H9 (cell line): ENCODE measurements at regions not wholly inside any gene's neighbourhood (a gene's known extent, or its start where the extent isn't known, plus 50 kb on each side); places are given as distances from the start of the nearest gene placed in this dataset.

ENCODE experiments used
- DNase-seq: peaks from one replicate; pipeline ENCODE4 v3.0.0-alpha.2; 2017
- H2AFZ ChIP-seq: one replicate; pipeline ENCODE4 v1.6.1; 2013; ENCODE audit warnings: mild to moderate bottlenecking, low read length, control low read depth, moderate library complexity
- H2AK5ac ChIP-seq: 2 replicates; pipeline ENCODE4 v1.6.1; 2013; ENCODE audit warnings: low read length, control low read depth, mixed read lengths; ENCODE audit not compliant: insufficient read length
- H2BK120ac ChIP-seq: one replicate; pipeline ENCODE4 v1.6.1; 2013; ENCODE audit warnings: low read depth, mild to moderate bottlenecking, low read length, control low read depth, inconsistent platforms; ENCODE audit not compliant: poor library complexity, severe bottlenecking
- H2BK12ac ChIP-seq: 2 replicates; pipeline ENCODE4 v1.6.1; 2013; ENCODE audit warnings: low read length, control low read depth, mixed read lengths, low read depth; ENCODE audit not compliant: insufficient read length
- H2BK15ac ChIP-seq: 2 replicates; pipeline ENCODE4 v1.6.1; 2013; ENCODE audit warnings: low read depth, low read length, control low read depth
- H2BK20ac ChIP-seq: one replicate; pipeline ENCODE4 v1.6.1; 2013; ENCODE audit warnings: low read depth, mild to moderate bottlenecking, low read length, control low read depth, inconsistent platforms; ENCODE audit not compliant: poor library complexity, severe bottlenecking
- H2BK5ac ChIP-seq: 2 replicates; pipeline ENCODE4 v1.6.1; 2013; ENCODE audit warnings: low read length, control low read depth, mixed read lengths; ENCODE audit not compliant: insufficient read length
- H3K14ac ChIP-seq: 2 replicates; pipeline ENCODE4 v1.6.1; 2013; ENCODE audit warnings: low read length, control low read depth; ENCODE audit not compliant: insufficient read depth
- H3K18ac ChIP-seq: 2 replicates; pipeline ENCODE4 v1.6.1; 2013; ENCODE audit warnings: low read depth, mild to moderate bottlenecking, mixed read lengths, low read length, control low read depth; ENCODE audit not compliant: insufficient read length
- H3K23ac ChIP-seq: 2 replicates; pipeline ENCODE4 v1.6.1; 2013; ENCODE audit warnings: low read length, control low read depth, mixed read lengths, low read depth; ENCODE audit not compliant: insufficient read length
- H3K23me2 ChIP-seq: 2 replicates; pipeline ENCODE4 v1.6.1; 2013; ENCODE audit warnings: low read depth, mild to moderate bottlenecking, mixed read lengths, low read length, control low read depth; ENCODE audit not compliant: insufficient read length, poor library complexity, severe bottlenecking
- H3K27ac ChIP-seq: 2 replicates; pipeline ENCODE4 v1.5.1; 2013; ENCODE audit warnings: low read length, control low read depth, mixed read lengths, low read depth; ENCODE audit not compliant: insufficient read length
- H3K27me3 ChIP-seq: 2 replicates; pipeline ENCODE4 v1.6.1; 2013; ENCODE audit warnings: low read length, control low read depth, inconsistent platforms; ENCODE audit not compliant: insufficient read depth
- H3K4ac ChIP-seq: 2 replicates; pipeline ENCODE4 v1.6.1; 2013; ENCODE audit warnings: low read depth, mild to moderate bottlenecking, control low read depth, inconsistent platforms, low read length, moderate library complexity
- H3K4me1 ChIP-seq: 2 replicates; pipeline ENCODE4 v1.6.1; 2013; ENCODE audit warnings: low read length, control low read depth, inconsistent platforms; ENCODE audit not compliant: insufficient read depth
- H3K4me2 ChIP-seq: 2 replicates; pipeline ENCODE4 v1.6.1; 2013; ENCODE audit warnings: low read length, control low read depth, mixed read lengths; ENCODE audit not compliant: insufficient read length, insufficient read depth
- H3K56ac ChIP-seq: 2 replicates; pipeline ENCODE4 v1.6.1; 2013; ENCODE audit warnings: low read depth, mild to moderate bottlenecking, mixed read lengths, low read length, control low read depth; ENCODE audit not compliant: insufficient read length
- H3K79me1 ChIP-seq: 2 replicates; pipeline ENCODE4 v1.6.1; 2013; ENCODE audit warnings: low read depth, mild to moderate bottlenecking, moderate library complexity, low read length, control low read depth, inconsistent platforms; ENCODE audit not compliant: insufficient read depth, poor library complexity, severe bottlenecking
- H3K79me2 ChIP-seq: 2 replicates; pipeline ENCODE4 v1.6.1; 2013; ENCODE audit warnings: low read length, control low read depth, inconsistent platforms; ENCODE audit not compliant: insufficient read depth
- H3K9ac ChIP-seq: 2 replicates; pipeline ENCODE4 v1.6.1; 2013; ENCODE audit warnings: low read length, control low read depth, mixed read lengths; ENCODE audit not compliant: insufficient read length; ENCODE audit errors: extremely low read depth
- H3K9me3 ChIP-seq: one replicate; pipeline ENCODE4 v1.6.1; 2013; ENCODE audit warnings: low read depth, low read length, inconsistent platforms; ENCODE audit not compliant: control insufficient read depth
- H3T11ph ChIP-seq: one replicate; pipeline ENCODE4 v1.6.1; 2013; ENCODE audit warnings: mild to moderate bottlenecking, low read length, control low read depth, inconsistent platforms
- H4K20me1 ChIP-seq: one replicate; pipeline ENCODE4 v1.6.1; 2013; ENCODE audit not compliant: control insufficient read depth, insufficient read length, insufficient read depth
- H4K5ac ChIP-seq: 2 replicates; pipeline ENCODE4 v1.6.1; 2013; ENCODE audit warnings: low read depth, mild to moderate bottlenecking, mixed read lengths, low read length, control low read depth; ENCODE audit not compliant: insufficient read length
- H4K8ac ChIP-seq: replicated peaks from 2 replicates; pipeline ENCODE4 v1.6.1; 2013; ENCODE audit warnings: low read length, control low read depth, mixed read lengths, low read depth; ENCODE audit not compliant: insufficient read length
- H4K91ac ChIP-seq: 2 replicates; pipeline ENCODE4 v1.6.1; 2013; ENCODE audit warnings: low read depth, mild to moderate bottlenecking, moderate library complexity, mixed read lengths, low read length, control low read depth; ENCODE audit not compliant: insufficient read length
- H3K27ac Mint-ChIP-seq, 3 experiments: 2 replicates in 2 of 3; 3 replicates in 1 of 3; pipeline ENCODE4 v1.8.0; 2020 to 2021; ENCODE audit warnings: mixed read lengths in 3 of 3, mild to moderate bottlenecking in 1 of 3, moderate library complexity in 1 of 3
- H3K27me3 Mint-ChIP-seq: 2 replicates; pipeline ENCODE4 v1.8.0; 2021; ENCODE audit warnings: low read depth, mild to moderate bottlenecking, moderate library complexity, mixed read lengths
- H3K36me3 Mint-ChIP-seq, 3 experiments: 2 replicates in 2 of 3; 3 replicates in 1 of 3; pipeline ENCODE4 v1.8.0; 2020 to 2021; ENCODE audit warnings: low read depth in 3 of 3, mixed read lengths in 3 of 3; ENCODE audit not compliant: insufficient read depth in 1 of 3
- H3K4me1 Mint-ChIP-seq, 2 experiments: 2 replicates each; pipeline ENCODE4 v1.8.0; 2020; ENCODE audit warnings: mixed read lengths in 2 of 2
- H3K4me3 Mint-ChIP-seq, 2 experiments: 2 replicates in 1 of 2; 3 replicates in 1 of 2; pipeline ENCODE4 v1.8.0; 2020 to 2021; ENCODE audit warnings: mild to moderate bottlenecking in 2 of 2, mixed read lengths in 2 of 2, moderate library complexity in 1 of 2
- H3K9me3 Mint-ChIP-seq, 2 experiments: 2 replicates in 1 of 2; 3 replicates in 1 of 2; pipeline ENCODE4 v1.8.0; 2020; ENCODE audit warnings: mild to moderate bottlenecking in 2 of 2, mixed read lengths in 2 of 2, moderate library complexity in 1 of 2
- CTCF ChIP-seq: fragments of 200-600 bp; sonication (generic); conservative IDR thresholded peaks from 3 replicates; pipeline ENCODE4 v1.8.0; 2021; ENCODE audit warnings: antibody characterized with exemption, mild to moderate bottlenecking
- WGBS: extraction: QIAGEN DNeasy Blood & Tissue Kit; methylation state at CpG from one replicate; pipeline ENCODE4 v1.1.7; 2013; ENCODE audit warnings: missing lambda C conversion rate, low lambda C conversion rate, mixed read lengths; ENCODE audit not compliant: insufficient read length; ENCODE audit errors: extremely low coverage; 5-methylcytosine and 5-hydroxymethylcytosine counted together

GRCh38 chr12:4217091-4217490 is 56.5 kb upstream of the CCND2 start:
- H3K27ac ChIP-seq = no peak overlapping the region
- no peak overlapping the region for H3K14ac ChIP-seq
- H2BK12ac ChIP-seq = no peak overlapping the region

More at GRCh38 chr12:4217091-4217490, 56.5 kb upstream of the CCND2 start:
- Mint-ChIP-seq H3K4me3 (no peak overlapping the region), H3K27me3 (peaks cover 13% of the 10 kb centered on the region), H3K4me1 (peaks cover 15 to 20% of the 10 kb centered on the region in 2 experiments), H3K9me3 (peaks cover 2 to 3% of the 10 kb centered on the region in 2 experiments; a peak in 2 of 5 replicates), H3K27ac (no peak overlapping the region), H3K36me3 (no peaks in the 10 kb centered on the region)
- WGBS = no CpG with 5 or more reads among the region's 6 CpGs
- H2BK15ac ChIP-seq = no peak overlapping the region
- H2BK20ac ChIP-seq = no peak overlapping the region
- H4K91ac ChIP-seq = no peak overlapping the region
- no peaks in the 10 kb centered on the region for H3K79me2 ChIP-seq
- H3T11ph ChIP-seq = no peak overlapping the region
- no peak overlapping the region for H3K23ac ChIP-seq
- no peaks in the 10 kb centered on the region for H3K4me1 ChIP-seq
- no peak for TF ChIP-seq CTCF
- H3K56ac ChIP-seq = no peak overlapping the region
- no peak overlapping the region for H4K8ac ChIP-seq
- no peak overlapping the region for H2BK120ac ChIP-seq
- H2AK5ac ChIP-seq = no peak overlapping the region
- no peak for DNase-seq
- no peaks in the 10 kb centered on the region for H3K79me1 ChIP-seq
- no peak overlapping the region for H3K9ac ChIP-seq
- H3K9me3 ChIP-seq = no peaks in the 10 kb centered on the region
- no peak overlapping the region for H3K4me2 ChIP-seq
- no peaks in the 10 kb centered on the region for H3K23me2 ChIP-seq
- H4K20me1 ChIP-seq = no peaks in the 10 kb centered on the region
- no peak overlapping the region for H4K5ac ChIP-seq
- no peak overlapping the region for H3K4ac ChIP-seq
- no peak overlapping the region for H3K18ac ChIP-seq
- no peak overlapping the region for H2BK5ac ChIP-seq
- no peaks in the 10 kb centered on the region; the same call in 1 of the 2 replicates for H3K27me3 ChIP-seq
- H2AFZ ChIP-seq = no peak overlapping the region
